GM18861 (cell line): ENCODE measurements at regions not wholly inside any gene's neighbourhood (a gene's known extent, or its start where the extent isn't known, plus 50 kb on each side); places are given as distances from the start of the nearest gene placed in this dataset.

Experiments used
- ATAC-seq: cut with Tn5 transposase; IDR thresholded peaks from one replicate; pipeline ENCODE4 v1.9.1; 2021; ENCODE audit not compliant: unreplicated experiment

- ATAC-seq, result no peak
These were observed 95.4 kb downstream of the DIPK2A start for GRCh38 chr3:144067059-144067458.

- no peak for ATAC-seq
These were observed 102.1 kb downstream of the DIPK2A start for GRCh38 chr3:144073698-144074097.

- no peak for ATAC-seq
These were observed 108.0 kb downstream of the DIPK2A start for GRCh38 chr3:144079634-144080033.

GRCh38 chr3:144084929-144085328 lies 113.3 kb downstream of the DIPK2A start:
- no peak for ATAC-seq

GRCh38 chr3:144085964-144086363 lies 114.3 kb downstream of the DIPK2A start:
- ATAC-seq, result no peak

GRCh38 chr3:144096016-144096415 lies 124.4 kb downstream of the DIPK2A start:
- ATAC-seq, result no peak

GRCh38 chr3:144097163-144097562 lies 125.5 kb downstream of the DIPK2A start:
- no peak for ATAC-seq

GRCh38 chr3:144098691-144099090 lies 127.1 kb downstream of the DIPK2A start:
- ATAC-seq, result no peak

- ATAC-seq, result no peak
These were observed 130.8 kb downstream of the DIPK2A start for GRCh38 chr3:144102421-144102820.

GRCh38 chr3:144104186-144104585 lies 132.6 kb downstream of the DIPK2A start:
- no peak for ATAC-seq

GRCh38 chr3:144104679-144105078 lies 133.1 kb downstream of the DIPK2A start:
- ATAC-seq, result no peak

GRCh38 chr3:144105542-144105941 lies 133.9 kb downstream of the DIPK2A start:
- no peak for ATAC-seq

GRCh38 chr3:144106970-144107369 lies 135.3 kb downstream of the DIPK2A start:
- no peak for ATAC-seq

GRCh38 chr3:144107923-144108322 lies 136.3 kb downstream of the DIPK2A start:
- no peak for ATAC-seq

- ATAC-seq, result peak; percentile 96
These were observed 138.3 kb downstream of the DIPK2A start for GRCh38 chr3:144109944-144110343.

GRCh38 chr3:144112036-144112435 lies 140.4 kb downstream of the DIPK2A start:
- no peak for ATAC-seq

GRCh38 chr3:144112437-144112836 lies 140.8 kb downstream of the DIPK2A start:
- ATAC-seq, result no peak

- ATAC-seq, result no peak
These were observed 143.1 kb downstream of the DIPK2A start for GRCh38 chr3:144114767-144115166.

GRCh38 chr3:144119633-144120032 lies 148.0 kb downstream of the DIPK2A start:
- no peak for ATAC-seq

- ATAC-seq, result no peak
These were observed 150.0 kb downstream of the DIPK2A start for GRCh38 chr3:144121661-144122060.

- ATAC-seq, result no peak
These were observed 155.4 kb downstream of the DIPK2A start for GRCh38 chr3:144127014-144127413.

- peak; percentile 32 for ATAC-seq
These were observed 156.1 kb downstream of the DIPK2A start for GRCh38 chr3:144127700-144128099.

- peak; percentile 98 for ATAC-seq
These were observed 156.7 kb downstream of the DIPK2A start for GRCh38 chr3:144128108-144128892.
